Neural progenitor cell (in vitro differentiated cells): ENCODE measurements at regions not wholly inside any gene's neighbourhood (a gene's known extent, or its start where the extent isn't known, plus 50 kb on each side); places are given as distances from the start of the nearest gene placed in this dataset.

Experiments used
- EZH2 ChIP-seq: fragments of 200-600 bp; sonication (generic); IDR thresholded peaks from 2 replicates; pipeline ENCODE4 v1.6.1; 2017; ENCODE audit warnings: antibody characterized with exemption, mild to moderate bottlenecking, moderate library complexity
- TF ChIP-seq, protein P1 (sequence below): fragments of 200-600 bp; sonication (generic); IDR thresholded peaks from 2 replicates; pipeline ENCODE4 v1.5.1; 2017; ENCODE audit warnings: antibody characterized with exemption, mild to moderate bottlenecking

DNA sequence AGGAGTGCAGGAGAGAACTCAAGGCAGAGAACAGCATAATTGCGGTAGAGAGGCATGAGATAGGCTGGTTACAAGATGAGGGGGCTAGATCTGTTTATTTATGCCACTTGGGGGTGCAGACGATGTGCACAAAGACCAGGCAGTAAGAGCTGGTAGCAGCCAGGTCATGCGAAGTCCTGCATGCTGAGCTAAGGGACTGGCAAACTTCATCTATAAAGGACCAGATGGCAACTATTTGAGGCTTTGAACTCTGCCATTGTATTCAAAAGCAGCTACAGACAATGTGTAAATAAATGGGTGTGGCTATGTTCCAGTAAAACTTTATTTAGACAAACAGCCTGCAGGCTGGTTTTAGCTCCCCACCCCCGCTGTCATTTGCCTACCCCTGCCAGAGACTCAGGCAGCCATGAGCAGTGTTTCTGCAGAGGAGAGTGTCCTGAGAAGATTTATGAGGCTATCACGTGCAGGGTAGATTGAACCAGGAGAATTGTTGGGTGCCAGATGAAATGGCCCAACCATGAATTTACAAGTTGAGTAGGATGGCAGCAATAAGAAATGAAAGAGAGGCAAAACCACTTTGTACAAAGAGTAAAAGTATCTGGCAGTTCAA lies 253.4 kb upstream of the MOCS1 start:
- no peak for TF ChIP-seq EZH2
- TF ChIP-seq, protein P1, sequence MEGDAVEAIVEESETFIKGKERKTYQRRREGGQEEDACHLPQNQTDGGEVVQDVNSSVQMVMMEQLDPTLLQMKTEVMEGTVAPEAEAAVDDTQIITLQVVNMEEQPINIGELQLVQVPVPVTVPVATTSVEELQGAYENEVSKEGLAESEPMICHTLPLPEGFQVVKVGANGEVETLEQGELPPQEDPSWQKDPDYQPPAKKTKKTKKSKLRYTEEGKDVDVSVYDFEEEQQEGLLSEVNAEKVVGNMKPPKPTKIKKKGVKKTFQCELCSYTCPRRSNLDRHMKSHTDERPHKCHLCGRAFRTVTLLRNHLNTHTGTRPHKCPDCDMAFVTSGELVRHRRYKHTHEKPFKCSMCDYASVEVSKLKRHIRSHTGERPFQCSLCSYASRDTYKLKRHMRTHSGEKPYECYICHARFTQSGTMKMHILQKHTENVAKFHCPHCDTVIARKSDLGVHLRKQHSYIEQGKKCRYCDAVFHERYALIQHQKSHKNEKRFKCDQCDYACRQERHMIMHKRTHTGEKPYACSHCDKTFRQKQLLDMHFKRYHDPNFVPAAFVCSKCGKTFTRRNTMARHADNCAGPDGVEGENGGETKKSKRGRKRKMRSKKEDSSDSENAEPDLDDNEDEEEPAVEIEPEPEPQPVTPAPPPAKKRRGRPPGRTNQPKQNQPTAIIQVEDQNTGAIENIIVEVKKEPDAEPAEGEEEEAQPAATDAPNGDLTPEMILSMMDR: no peak
